SK-N-SH (cell line): ENCODE measurements at regions not wholly inside any gene's neighbourhood (a gene's known extent, or its start where the extent isn't known, plus 50 kb on each side); places are given as distances from the start of the nearest gene placed in this dataset.

Experiments used
- GATA2 ChIP-seq: sonication (generic); formaldehyde crosslinking; IDR thresholded peaks from 2 replicates; pipeline ENCODE4 v1.5.0; 2020; ENCODE audit warnings: mild to moderate bottlenecking, missing genetic modification reagents
- TCF12 ChIP-seq: IDR thresholded peaks from 2 replicates; pipeline ENCODE4 v1.4.0; 2012
- TF ChIP-seq, protein P1 (sequence below): fragments of 200-600 bp; sonication (generic); IDR thresholded peaks from 2 replicates; pipeline ENCODE4 v1.6.1; 2017; ENCODE audit warnings: antibody characterized with exemption, mild to moderate bottlenecking, moderate library complexity

DNA sequence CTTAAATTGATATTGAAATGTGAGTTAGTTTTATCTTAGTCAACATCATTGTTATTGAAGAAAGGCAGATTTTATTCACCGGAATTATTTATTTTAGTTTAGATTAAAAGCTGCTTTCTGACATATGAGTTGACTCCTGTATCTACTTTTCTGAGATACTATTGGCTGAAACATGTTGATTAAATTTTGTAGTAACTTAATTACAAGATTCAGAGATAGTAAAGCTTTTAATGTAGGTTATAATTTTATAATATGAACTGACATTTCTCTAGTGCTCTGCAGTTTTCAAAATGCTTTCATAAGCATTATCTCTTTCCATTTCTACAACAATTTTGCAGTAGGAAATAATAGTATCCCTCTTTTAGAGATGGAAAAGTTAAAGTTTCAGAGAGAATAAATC, 616.0 kb downstream of the USP25 start:
- TF ChIP-seq GATA2 (CRISPR knock-in tag) (peak; percentile 50), TCF12 (no peak)
- TF ChIP-seq, protein P1, sequence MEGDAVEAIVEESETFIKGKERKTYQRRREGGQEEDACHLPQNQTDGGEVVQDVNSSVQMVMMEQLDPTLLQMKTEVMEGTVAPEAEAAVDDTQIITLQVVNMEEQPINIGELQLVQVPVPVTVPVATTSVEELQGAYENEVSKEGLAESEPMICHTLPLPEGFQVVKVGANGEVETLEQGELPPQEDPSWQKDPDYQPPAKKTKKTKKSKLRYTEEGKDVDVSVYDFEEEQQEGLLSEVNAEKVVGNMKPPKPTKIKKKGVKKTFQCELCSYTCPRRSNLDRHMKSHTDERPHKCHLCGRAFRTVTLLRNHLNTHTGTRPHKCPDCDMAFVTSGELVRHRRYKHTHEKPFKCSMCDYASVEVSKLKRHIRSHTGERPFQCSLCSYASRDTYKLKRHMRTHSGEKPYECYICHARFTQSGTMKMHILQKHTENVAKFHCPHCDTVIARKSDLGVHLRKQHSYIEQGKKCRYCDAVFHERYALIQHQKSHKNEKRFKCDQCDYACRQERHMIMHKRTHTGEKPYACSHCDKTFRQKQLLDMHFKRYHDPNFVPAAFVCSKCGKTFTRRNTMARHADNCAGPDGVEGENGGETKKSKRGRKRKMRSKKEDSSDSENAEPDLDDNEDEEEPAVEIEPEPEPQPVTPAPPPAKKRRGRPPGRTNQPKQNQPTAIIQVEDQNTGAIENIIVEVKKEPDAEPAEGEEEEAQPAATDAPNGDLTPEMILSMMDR = no peak
